HepG2 (cell line): ENCODE measurements at regions not wholly inside any gene's neighbourhood (a gene's known extent, or its start where the extent isn't known, plus 50 kb on each side); places are given as distances from the start of the nearest gene placed in this dataset.

Source experiments
- ATAC-seq: fragments of 200-7000 bp; cut with Tn5 transposase; 3 replicates; pipeline ENCODE4 v1.9.1; 2020; ENCODE audit warnings: mild to moderate bottlenecking, moderate library complexity
- BruUV-seq: library from RNA; stranded (reverse); fragments of 400-500 nt; replicated peaks from 2 replicates; lab custom pipeline; 2021; lab: Mats Ljungman, UMichigan
- CTCF ChIA-PET: fragments of 300-600 bp; formaldehyde crosslinking; extraction: SDS; loops from one replicate; lab custom pipeline; 2021; ENCODE audit warnings: low total read pairs, inconsistent platforms, low intra/inter-chr PET ratio; lab: Yijun Ruan, JAX
- POLR2A ChIA-PET: fragments of 350-600 bp; sonication (Branson Sonifier 250); formaldehyde crosslinking; loops from one replicate; lab custom pipeline; 2020; ENCODE audit warnings: antibody characterized with exemption, inconsistent platforms; lab: Yijun Ruan, JAX
- DNase-seq: peaks from one replicate; pipeline ENCODE4 v3.0.0-alpha.2; 2015; ENCODE audit warnings: low spot score
- FAIRE-seq: peaks from 3 replicates; lab custom pipeline; 2011; peaks lifted over from hg19 to GRCh38; lab: Jason Lieb, UNC
- H2AFZ ChIP-seq: one replicate; pipeline ENCODE4 v1.6.1; 2011; ENCODE audit warnings: low read length, inconsistent platforms
- H3K27ac ChIP-seq: fragments of 300-600 bp; 3 replicates; pipeline ENCODE4 v1.8.0; 2011; ENCODE audit warnings: mixed run types, mild to moderate bottlenecking, mixed read lengths, low read length, inconsistent platforms; ENCODE audit not compliant: insufficient read depth; ENCODE audit errors: extremely low read length
- H3K27me3 ChIP-seq, 2 experiments: fragments of 200-600 bp in 1 of 2; 2 replicates in 1 of 2; 3 replicates in 1 of 2; pipeline versions ENCODE4 v1.6.0 to v1.8.0; 2011; ENCODE audit warnings: low read length in 2 of 2, mild to moderate bottlenecking in 2 of 2, moderate library complexity in 2 of 2, inconsistent platforms in 1 of 2; ENCODE audit not compliant: insufficient read depth in 2 of 2, control insufficient read depth in 1 of 2
- H3K36me3 ChIP-seq, 2 experiments: fragments of 200-600 bp in 1 of 2; replicated peaks in 1 of 2; 2 replicates in 1 of 2; 3 replicates in 1 of 2; pipeline versions ENCODE4 v1.5.1 to v1.8.0; 2011; ENCODE audit warnings: low read length in 2 of 2, inconsistent platforms in 1 of 2; ENCODE audit not compliant: insufficient read depth in 2 of 2, control insufficient read depth in 1 of 2
- H3K4me1 ChIP-seq: 2 replicates; pipeline ENCODE4 v1.5.1; 2012; ENCODE audit warnings: low read length, inconsistent platforms; ENCODE audit not compliant: insufficient read depth
- H3K4me2 ChIP-seq: 2 replicates; pipeline ENCODE4 v1.6.0; 2011; ENCODE audit warnings: low read depth, low read length, inconsistent platforms
- H3K4me3 ChIP-seq, 3 experiments: fragments of 200-600 bp in 1 of 3; sonication (generic), shearing (Covaris generic) in 1 of 3; replicated peaks in 1 of 3; 2 replicates each; pipeline ENCODE4 v1.5.1; 2011 to 2016; ENCODE audit warnings: low read length in 3 of 3, inconsistent platforms in 2 of 3, low read depth in 2 of 3, mild to moderate bottlenecking in 2 of 3, control low read depth in 1 of 3, mixed read lengths in 1 of 3; ENCODE audit not compliant: insufficient read depth in 1 of 3
- H3K79me2 ChIP-seq: one replicate; pipeline ENCODE4 v1.6.1; 2011; ENCODE audit warnings: low read length, inconsistent platforms; ENCODE audit not compliant: insufficient read depth
- H3K9ac ChIP-seq: 2 replicates; pipeline ENCODE4 v1.6.0; 2011; ENCODE audit warnings: mild to moderate bottlenecking, low read depth, low read length, inconsistent platforms; ENCODE audit not compliant: insufficient read depth
- H3K9me3 ChIP-seq: 2 replicates; pipeline ENCODE4 v1.5.1; 2012; ENCODE audit warnings: mild to moderate bottlenecking, low read length
- H4K20me1 ChIP-seq: 2 replicates; pipeline ENCODE4 v1.6.0; 2011; ENCODE audit warnings: inconsistent platforms, mild to moderate bottlenecking, low read length, moderate library complexity; ENCODE audit not compliant: insufficient read depth
- DPF2 ChIP-seq: sonication (generic); formaldehyde crosslinking; IDR thresholded peaks from 2 replicates; pipeline ENCODE4 v1.4.0; 2020; ENCODE audit warnings: mild to moderate bottlenecking, low read depth, missing genetic modification reagents, borderline replicate concordance
- GZF1 ChIP-seq: sonication (generic); formaldehyde crosslinking; IDR thresholded peaks from 2 replicates; pipeline ENCODE4 v1.5.1; 2020; ENCODE audit warnings: mild to moderate bottlenecking, missing genetic modification reagents
- IKZF4 ChIP-seq: sonication (generic); formaldehyde crosslinking; IDR thresholded peaks from 2 replicates; pipeline ENCODE4 v1.5.1; 2020; ENCODE audit warnings: borderline replicate concordance, mild to moderate bottlenecking, low read depth, missing genetic modification reagents; ENCODE audit errors: not compliant biosample characterization
- MATR3 ChIP-seq: sonication (generic); formaldehyde crosslinking; IDR thresholded peaks from 2 replicates; pipeline ENCODE4 v1.4.0; 2020; ENCODE audit warnings: missing genetic modification reagents
- RFX5 ChIP-seq: IDR thresholded peaks from 2 replicates; pipeline ENCODE4 v1.6.1; 2011; ENCODE audit warnings: low read depth, low read length, improper control_type of control experiment
- SP2 ChIP-seq: sonication (generic); formaldehyde crosslinking; IDR thresholded peaks from 2 replicates; pipeline ENCODE4 v1.5.1; 2020; ENCODE audit warnings: mild to moderate bottlenecking, missing genetic modification reagents
- THRA ChIP-seq: sonication (generic); formaldehyde crosslinking; IDR thresholded peaks from 2 replicates; pipeline ENCODE4 v1.4.0; 2020; ENCODE audit warnings: missing genetic modification reagents, borderline replicate concordance
- TRIM22 ChIP-seq: fragments of 450-650 bp; IDR thresholded peaks from 2 replicates; pipeline ENCODE4 v1.6.1; 2017
- ZBTB42 ChIP-seq: sonication (generic); formaldehyde crosslinking; IDR thresholded peaks from 2 replicates; pipeline ENCODE4 v1.5.0; 2020; ENCODE audit warnings: mild to moderate bottlenecking, missing genetic modification reagents
- ZMAT5 ChIP-seq: sonication (generic); formaldehyde crosslinking; IDR thresholded peaks from 2 replicates; pipeline ENCODE4 v1.5.0; 2020; ENCODE audit warnings: mild to moderate bottlenecking, low read depth, missing genetic modification reagents, borderline replicate concordance
- ZNF281 ChIP-seq: sonication (generic); formaldehyde crosslinking; IDR thresholded peaks from 2 replicates; pipeline ENCODE4 v1.4.0; 2020; ENCODE audit warnings: missing genetic modification reagents, borderline replicate concordance
- ZNF367 ChIP-seq: sonication (generic); formaldehyde crosslinking; IDR thresholded peaks from 2 replicates; pipeline ENCODE4 v1.4.0; 2020; ENCODE audit warnings: missing genetic modification reagents, borderline replicate concordance
- WGBS: methylation state at CpG from one replicate; pipeline ENCODE4 v1.1.6; 2017; ENCODE audit warnings: low lambda C conversion rate; 5-methylcytosine and 5-hydroxymethylcytosine counted together
- in situ Hi-C: cut with HindIII; loops from 2 replicates; pipeline ENCODE4 v1.10.0; 2017; ENCODE audit warnings: low pct_unique_long_range_greater_than_20kb; ENCODE audit not compliant: extremely low pct_ligation_motif_present
- intact Hi-C: fragments of 100-400 bp; cut with micrococcal nuclease; formaldehyde crosslinking; loops from one replicate; pipeline ENCODE4 v1.10.0; 2022; ENCODE audit not compliant: unreplicated experiment

GRCh38 chr15:70415398-70415797 lies 317.7 kb upstream of the TLE3 start:
- Histone ChIP-seq H4K20me1 (no peaks in the 10 kb centered on the region), H3K79me2 (no peaks in the 10 kb centered on the region), H2AFZ (no peak overlapping the region), H3K27ac (no peak overlapping the region), H3K9ac (no peak overlapping the region), H3K4me3 (no peak overlapping the region), H3K4me2 (no peak overlapping the region), H3K36me3 (no peaks in the 10 kb centered on the region), H3K27me3 (peaks cover 0 to 16% of the 10 kb centered on the region in 2 experiments; a peak in 3 of 5 replicates), H3K9me3 (no peaks in the 10 kb centered on the region), H3K4me1 (peaks cover 9% of the 10 kb centered on the region)
- ATAC-seq (no peak), DNase-seq (no peak), FAIRE-seq (no peak)
- WGBS: 59% methylated on average over 17 of the region's 18 CpGs
- BruUV-seq: no TSS peak
- ChIA-PET POLR2A (no interaction called here), CTCF (no interaction called here)
- intact Hi-C loops: no loop called here
- in situ Hi-C loops: no loop called here
- TF ChIP-seq TRIM22 (no peak), RFX5 (no peak), ZNF367 (CRISPR knock-in tag) (no peak), ZBTB42 (no peak), ZMAT5 (no peak), IKZF4 (no peak), MATR3 (CRISPR knock-in tag) (no peak), GZF1 (CRISPR knock-in tag) (no peak), SP2 (CRISPR knock-in tag) (no peak), DPF2 (no peak), ZNF281 (CRISPR knock-in tag) (no peak), THRA (CRISPR knock-in tag) (no peak)
